Activated CD8-positive, alpha-beta memory T cell treated with anti-CD3 and anti-CD28 coated beads, Interleukin-2, amount 10 ng/mL, durations not matched to agents 7 days and 5 days (primary cell): ENCODE measurements at regions not wholly inside any gene's neighbourhood (a gene's known extent, or its start where the extent isn't known, plus 50 kb on each side); places are given as distances from the start of the nearest gene placed in this dataset.

ENCODE experiments used
- ATAC-seq: fragments of 150-1000 bp; cut with Tn5 transposase; one replicate; pipeline ENCODE4 v1.10.0; 2021; ENCODE audit warnings: moderate library complexity
- CTCF ChIA-PET: fragments of 350-600 bp; sonication (Branson Sonifier 250); formaldehyde crosslinking; loops from one replicate; lab custom pipeline; 2021; ENCODE audit warnings: antibody characterized with exemption; lab: Charles Lee
- DNase-seq: peaks from one replicate; pipeline ENCODE4 v3.0.0-alpha.2; 2020
- H3K27ac Mint-ChIP-seq: one replicate; pipeline ENCODE4 v1.8.0; 2021; ENCODE audit warnings: mild to moderate bottlenecking, mixed read lengths
- H3K27me3 Mint-ChIP-seq: one replicate; pipeline ENCODE4 v1.8.0; 2021; ENCODE audit warnings: mixed read lengths
- H3K36me3 Mint-ChIP-seq: one replicate; pipeline ENCODE4 v1.8.0; 2021; ENCODE audit warnings: mild to moderate bottlenecking, mixed read lengths
- H3K4me1 Mint-ChIP-seq: one replicate; pipeline ENCODE4 v1.8.0; 2021; ENCODE audit warnings: mixed read lengths
- H3K4me3 Mint-ChIP-seq: one replicate; pipeline ENCODE4 v1.8.0; 2021; ENCODE audit warnings: mild to moderate bottlenecking, moderate library complexity, mixed read lengths
- H3K9me3 Mint-ChIP-seq: one replicate; pipeline ENCODE4 v1.8.0; 2022; ENCODE audit warnings: low read depth, mixed read lengths

- Mint-ChIP-seq H3K9me3 (no peaks in the 10 kb centered on the region), H3K4me3 (no peak overlapping the region), H3K27ac (no peak overlapping the region), H3K4me1 (no peaks in the 10 kb centered on the region), H3K36me3 (no peaks in the 10 kb centered on the region), H3K27me3 (no peaks in the 10 kb centered on the region)
- ATAC-seq (no peak), DNase-seq (no peak)
- CTCF ChIA-PET: no interaction called here
Observed at GRCh38 chr22:27205492-27206373, 548.3 kb downstream of the MIAT start.

GRCh38 chr22:27206374-27207133 lies 549.2 kb downstream of the MIAT start:
- H3K4me3 Mint-ChIP-seq: no peak overlapping the region
- CTCF ChIA-PET: interaction anchor here (0.6 kb wide), 1 partner anchor 855 kb away, joined by 3 read pairs; no protein-coding TSS in a partner anchor
- DNase-seq (no peak), ATAC-seq (no peak)
- no peak overlapping the region for H3K27ac Mint-ChIP-seq
- no peaks in the 10 kb centered on the region for H3K4me1 Mint-ChIP-seq
- no peaks in the 10 kb centered on the region for H3K9me3 Mint-ChIP-seq
- H3K27me3 Mint-ChIP-seq: peaks cover 3% of the 10 kb centered on the region
- H3K36me3 Mint-ChIP-seq: no peaks in the 10 kb centered on the region

- peaks cover 6% of the 10 kb centered on the region for H3K27me3 Mint-ChIP-seq
Observed at GRCh38 chr22:27207266-27207665, 549.9 kb downstream of the MIAT start.

GRCh38 chr22:27207907-27208306 lies 550.5 kb downstream of the MIAT start:
- H3K4me1 Mint-ChIP-seq: no peaks in the 10 kb centered on the region
- H3K27me3 Mint-ChIP-seq: peaks cover 10% of the 10 kb centered on the region
- CTCF ChIA-PET: no interaction called here

More at GRCh38 chr22:27207266-27207665, 549.9 kb downstream of the MIAT start:
- ATAC-seq (no peak), DNase-seq (no peak)
- no peaks in the 10 kb centered on the region for H3K9me3 Mint-ChIP-seq
- CTCF ChIA-PET: interaction anchor here (0.6 kb wide), 1 partner anchor 855 kb away, joined by 3 read pairs; no protein-coding TSS in a partner anchor
- no peak overlapping the region for H3K4me3 Mint-ChIP-seq
- no peaks in the 10 kb centered on the region for H3K4me1 Mint-ChIP-seq
- H3K27ac Mint-ChIP-seq: no peak overlapping the region
- H3K36me3 Mint-ChIP-seq: no peaks in the 10 kb centered on the region

GRCh38 chr22:27210111-27210730 lies 552.8 kb downstream of the MIAT start:
- DNase-seq (no peak), ATAC-seq (no peak)
- H3K27me3 Mint-ChIP-seq: peaks cover 11% of the 10 kb centered on the region
- H3K36me3 Mint-ChIP-seq: no peaks in the 10 kb centered on the region
- H3K4me1 Mint-ChIP-seq: no peaks in the 10 kb centered on the region
- H3K4me3 Mint-ChIP-seq: no peak overlapping the region
- H3K9me3 Mint-ChIP-seq: no peaks in the 10 kb centered on the region
- CTCF ChIA-PET: no interaction called here
- no peak overlapping the region for H3K27ac Mint-ChIP-seq

More at GRCh38 chr22:27207907-27208306, 550.5 kb downstream of the MIAT start:
- Mint-ChIP-seq H3K27ac (no peak overlapping the region), H3K36me3 (no peaks in the 10 kb centered on the region), H3K4me3 (no peak overlapping the region), H3K9me3 (no peaks in the 10 kb centered on the region)
- DNase-seq: no peak
- ATAC-seq: no peak

- Mint-ChIP-seq H3K36me3 (no peaks in the 10 kb centered on the region), H3K27ac (no peak overlapping the region), H3K27me3 (peaks cover 11% of the 10 kb centered on the region), H3K9me3 (no peaks in the 10 kb centered on the region), H3K4me1 (no peaks in the 10 kb centered on the region), H3K4me3 (no peak overlapping the region)
- DNase-seq (no peak), ATAC-seq (no peak)
- CTCF ChIA-PET: no interaction called here
Observed at GRCh38 chr22:27212102-27212501, 554.7 kb downstream of the MIAT start.

GRCh38 chr22:27212617-27213177 lies 555.3 kb downstream of the MIAT start:
- Mint-ChIP-seq H3K36me3 (no peaks in the 10 kb centered on the region), H3K4me1 (no peaks in the 10 kb centered on the region), H3K27me3 (peaks cover 11% of the 10 kb centered on the region), H3K9me3 (no peaks in the 10 kb centered on the region), H3K4me3 (no peak overlapping the region), H3K27ac (no peak overlapping the region)
- ATAC-seq: no peak
- CTCF ChIA-PET: no interaction called here
- DNase-seq: no peak

GRCh38 chr22:27213294-27213693 lies 555.9 kb downstream of the MIAT start:
- Mint-ChIP-seq H3K4me1 (no peaks in the 10 kb centered on the region), H3K9me3 (no peaks in the 10 kb centered on the region), H3K4me3 (no peak overlapping the region), H3K27ac (no peak overlapping the region), H3K27me3 (peaks cover 11% of the 10 kb centered on the region), H3K36me3 (no peaks in the 10 kb centered on the region)
- CTCF ChIA-PET: no interaction called here
- ATAC-seq (no peak), DNase-seq (no peak)

- ATAC-seq (no peak), DNase-seq (no peak)
- Mint-ChIP-seq H3K4me1 (no peaks in the 10 kb centered on the region), H3K9me3 (no peaks in the 10 kb centered on the region), H3K36me3 (no peaks in the 10 kb centered on the region), H3K4me3 (no peak overlapping the region), H3K27ac (no peak overlapping the region), H3K27me3 (peaks cover 11% of the 10 kb centered on the region)
- CTCF ChIA-PET: no interaction called here
Observed at GRCh38 chr22:27213766-27214581, 556.6 kb downstream of the MIAT start.

GRCh38 chr22:27214691-27215090 lies 557.3 kb downstream of the MIAT start:
- H3K9me3 Mint-ChIP-seq: no peaks in the 10 kb centered on the region
- no peak overlapping the region for H3K4me3 Mint-ChIP-seq
- ATAC-seq (no peak), DNase-seq (no peak)
- peaks cover 11% of the 10 kb centered on the region for H3K27me3 Mint-ChIP-seq
- CTCF ChIA-PET: no interaction called here
- no peaks in the 10 kb centered on the region for H3K4me1 Mint-ChIP-seq
- no peaks in the 10 kb centered on the region for H3K36me3 Mint-ChIP-seq
- H3K27ac Mint-ChIP-seq: no peak overlapping the region

GRCh38 chr22:27215871-27216270 lies 558.5 kb downstream of the MIAT start:
- Mint-ChIP-seq H3K4me1 (no peaks in the 10 kb centered on the region), H3K4me3 (no peak overlapping the region), H3K27me3 (peaks cover 10% of the 10 kb centered on the region), H3K36me3 (no peaks in the 10 kb centered on the region), H3K9me3 (no peaks in the 10 kb centered on the region), H3K27ac (no peak overlapping the region)
- CTCF ChIA-PET: no interaction called here
- no peak for DNase-seq
- no peak for ATAC-seq

GRCh38 chr22:27216444-27216843 lies 559.1 kb downstream of the MIAT start:
- peaks cover 7% of the 10 kb centered on the region for H3K27me3 Mint-ChIP-seq
- no peak overlapping the region for H3K4me3 Mint-ChIP-seq

More at GRCh38 chr22:27216444-27216843, 559.1 kb downstream of the MIAT start:
- ATAC-seq (no peak), DNase-seq (no peak)
- Mint-ChIP-seq H3K9me3 (no peaks in the 10 kb centered on the region), H3K4me1 (no peaks in the 10 kb centered on the region), H3K36me3 (no peaks in the 10 kb centered on the region), H3K27ac (no peak overlapping the region)
- CTCF ChIA-PET: no interaction called here
